H54 (cell line): ENCODE measurements at regions not wholly inside any gene's neighbourhood (a gene's known extent, or its start where the extent isn't known, plus 50 kb on each side); places are given as distances from the start of the nearest gene placed in this dataset.
A peak's percentile ranks its signal among the peaks of the same experiment; 100 is the strongest.
"Not testable (repeated sequence)": the region's sequence is repeated elsewhere in the genome, so short reads cannot be mapped to it uniquely, and the experiment has no call there.

Experiments used
- DNase-seq: peaks from one replicate; pipeline ENCODE4 v3.0.0; 2011; ENCODE audit warnings: low spot score, mixed read lengths; ENCODE audit not compliant: insufficient read length
- FAIRE-seq: peaks from 3 replicates; lab custom pipeline; 2011; peaks lifted over from hg19 to GRCh38; lab: Jason Lieb, UNC
- POLR2A ChIP-seq: IDR thresholded peaks from 2 replicates; pipeline ENCODE4 v1.6.1; 2011; ENCODE audit warnings: low read depth, mild to moderate bottlenecking, low read length

GRCh38 chr5:107765805-107766063 is 95.0 kb upstream of the EFNA5 start:
- no peak for FAIRE-seq
- no peak for DNase-seq
- no peak for TF ChIP-seq POLR2A

- DNase-seq (no peak), FAIRE-seq (no peak)
- no peak for TF ChIP-seq POLR2A
These were observed 94.5 kb upstream of the EFNA5 start for GRCh38 chr5:107764976-107765804.

- no peak for FAIRE-seq
- no peak for DNase-seq
- no peak for TF ChIP-seq POLR2A
These were observed 93.5 kb upstream of the EFNA5 start for GRCh38 chr5:107764282-107764681.

- no peak for TF ChIP-seq POLR2A
- no peak for FAIRE-seq
These were observed 82.7 kb upstream of the EFNA5 start for GRCh38 chr5:107753427-107753826.

GRCh38 chr5:107744418-107745330 is 73.9 kb upstream of the EFNA5 start:
- FAIRE-seq (no peak), DNase-seq (no peak)
- no peak for TF ChIP-seq POLR2A

More at GRCh38 chr5:107753427-107753826, 82.7 kb upstream of the EFNA5 start:
- no peak for DNase-seq

GRCh38 chr5:107743373-107744000 is 72.8 kb upstream of the EFNA5 start:
- FAIRE-seq, result peak; percentile 91
- TF ChIP-seq POLR2A, result no peak
- DNase-seq, result peak; percentile 16

- no peak for DNase-seq
- no peak for TF ChIP-seq POLR2A
- peak; percentile 41 for FAIRE-seq
These were observed 68.9 kb upstream of the EFNA5 start for GRCh38 chr5:107739661-107740060.

- FAIRE-seq, result peak; percentile 38
- no peak for DNase-seq
These were observed 65.9 kb upstream of the EFNA5 start for GRCh38 chr5:107736638-107737037.

GRCh38 chr5:107736089-107736488 is 65.4 kb upstream of the EFNA5 start:
- FAIRE-seq, DNase-seq: not testable (repeated sequence)

More at GRCh38 chr5:107736638-107737037, 65.9 kb upstream of the EFNA5 start:
- no peak for TF ChIP-seq POLR2A

- DNase-seq, result no peak
- no peak for TF ChIP-seq POLR2A
- FAIRE-seq, result no peak
These were observed 64.8 kb upstream of the EFNA5 start for GRCh38 chr5:107735558-107735957.

- FAIRE-seq (no peak), DNase-seq (no peak)
- no peak for TF ChIP-seq POLR2A
These were observed 56.2 kb upstream of the EFNA5 start for GRCh38 chr5:107726896-107727295.

- FAIRE-seq, result no peak
- no peak for DNase-seq
- TF ChIP-seq POLR2A, result no peak
These were observed 53.9 kb upstream of the EFNA5 start for GRCh38 chr5:107724642-107725041.

- DNase-seq, FAIRE-seq: not testable (repeated sequence)
These were observed 50.5 kb upstream of the EFNA5 start for GRCh38 chr5:107721241-107721640.
